Trophoblast cell (in vitro differentiated cells and primary cell): ENCODE measurements at regions not wholly inside any gene's neighbourhood (a gene's known extent, or its start where the extent isn't known, plus 50 kb on each side); places are given as distances from the start of the nearest gene placed in this dataset.

Source experiments
- DNase-seq, 2 donors: peaks; one replicate each; pipeline ENCODE4 v3.0.0-alpha.2; 2016
- H2AFZ ChIP-seq: 2 replicates; pipeline ENCODE4 v1.6.1; 2013; ENCODE audit warnings: low read length, moderate library complexity, mild to moderate bottlenecking; ENCODE audit not compliant: insufficient read depth, poor library complexity
- H2AK5ac ChIP-seq: 2 replicates; pipeline ENCODE4 v1.6.1; 2013; ENCODE audit warnings: mild to moderate bottlenecking, low read length
- H2BK120ac ChIP-seq: 2 replicates; pipeline ENCODE4 v1.6.1; 2013; ENCODE audit warnings: low read length, mild to moderate bottlenecking, moderate library complexity; ENCODE audit not compliant: insufficient read depth, poor library complexity
- H2BK12ac ChIP-seq: 2 replicates; pipeline ENCODE4 v1.6.1; 2013; ENCODE audit warnings: mild to moderate bottlenecking, low read length, moderate library complexity
- H2BK5ac ChIP-seq: 2 replicates; pipeline ENCODE4 v1.6.1; 2013; ENCODE audit warnings: low read length, low read depth, moderate library complexity, mild to moderate bottlenecking; ENCODE audit not compliant: poor library complexity
- H3K14ac ChIP-seq: 2 replicates; pipeline ENCODE4 v1.6.1; 2013; ENCODE audit warnings: mild to moderate bottlenecking, low read length
- H3K18ac ChIP-seq: 2 replicates; pipeline ENCODE4 v1.6.1; 2013; ENCODE audit warnings: mild to moderate bottlenecking, low read length
- H3K23ac ChIP-seq: 2 replicates; pipeline ENCODE4 v1.6.1; 2013; ENCODE audit warnings: low read length
- H3K27ac ChIP-seq: 2 replicates; pipeline ENCODE4 v1.5.1; 2013; ENCODE audit warnings: low read depth, mild to moderate bottlenecking, inconsistent platforms, low read length, moderate library complexity
- H3K27me3 ChIP-seq: 2 replicates; pipeline ENCODE4 v1.6.1; 2013; ENCODE audit warnings: inconsistent platforms, mild to moderate bottlenecking, low read length, moderate library complexity; ENCODE audit not compliant: insufficient read depth
- H3K36me3 ChIP-seq, 2 experiments: 1 replicate in 1 of 2; 2 replicates in 1 of 2; pipeline ENCODE4 v1.6.1; 2013; ENCODE audit warnings: low read length in 2 of 2, mild to moderate bottlenecking in 2 of 2, moderate library complexity in 1 of 2; ENCODE audit not compliant: insufficient read depth in 2 of 2, control insufficient read depth in 1 of 2
- H3K4ac ChIP-seq: 2 replicates; pipeline ENCODE4 v1.6.1; 2013; ENCODE audit warnings: low read depth, mild to moderate bottlenecking, low read length, moderate library complexity
- H3K4me1 ChIP-seq, 2 experiments: 1 replicate in 1 of 2; 2 replicates in 1 of 2; pipeline ENCODE4 v1.6.1; 2013; ENCODE audit warnings: low read length in 2 of 2, mild to moderate bottlenecking in 2 of 2, moderate library complexity in 1 of 2; ENCODE audit not compliant: insufficient read depth in 2 of 2, control insufficient read depth in 1 of 2
- H3K4me2 ChIP-seq: 2 replicates; pipeline ENCODE4 v1.6.1; 2013; ENCODE audit warnings: inconsistent platforms, mild to moderate bottlenecking, low read length, moderate library complexity
- H3K4me3 ChIP-seq: 2 replicates; pipeline ENCODE4 v1.5.1; 2013; ENCODE audit warnings: mild to moderate bottlenecking, low read depth, low read length, inconsistent platforms
- H3K79me1 ChIP-seq: one replicate; pipeline ENCODE4 v1.6.1; 2013; ENCODE audit warnings: low read length
- H3K79me2 ChIP-seq: 2 replicates; pipeline ENCODE4 v1.6.1; 2013; ENCODE audit warnings: low read length, mild to moderate bottlenecking; ENCODE audit not compliant: control insufficient read depth, insufficient read depth, poor library complexity
- H3K9ac ChIP-seq: 2 replicates; pipeline ENCODE4 v1.6.1; 2013; ENCODE audit warnings: mild to moderate bottlenecking, low read length
- H3K9me3 ChIP-seq: 2 replicates; pipeline ENCODE4 v1.6.1; 2013; ENCODE audit warnings: low read depth, mild to moderate bottlenecking, control low read depth, inconsistent platforms, low read length; ENCODE audit not compliant: insufficient read depth
- H4K12ac ChIP-seq: 2 replicates; pipeline ENCODE4 v1.6.1; 2013; ENCODE audit warnings: low read depth, mild to moderate bottlenecking, low read length, moderate library complexity
- H4K8ac ChIP-seq: 2 replicates; pipeline ENCODE4 v1.6.1; 2013; ENCODE audit warnings: low read depth, mild to moderate bottlenecking, low read length, moderate library complexity
- H4K91ac ChIP-seq: one replicate; pipeline ENCODE4 v1.6.1; 2013; ENCODE audit warnings: low read depth, mild to moderate bottlenecking, low read length, moderate library complexity
- WGBS: extraction: QIAGEN DNeasy Blood & Tissue Kit; methylation state at CpG from one replicate; pipeline ENCODE4 v1.1.7; 2013; ENCODE audit warnings: missing lambda C conversion rate; ENCODE audit not compliant: insufficient read length, insufficient coverage; ENCODE audit errors: extremely low coverage; 5-methylcytosine and 5-hydroxymethylcytosine counted together

DNA sequence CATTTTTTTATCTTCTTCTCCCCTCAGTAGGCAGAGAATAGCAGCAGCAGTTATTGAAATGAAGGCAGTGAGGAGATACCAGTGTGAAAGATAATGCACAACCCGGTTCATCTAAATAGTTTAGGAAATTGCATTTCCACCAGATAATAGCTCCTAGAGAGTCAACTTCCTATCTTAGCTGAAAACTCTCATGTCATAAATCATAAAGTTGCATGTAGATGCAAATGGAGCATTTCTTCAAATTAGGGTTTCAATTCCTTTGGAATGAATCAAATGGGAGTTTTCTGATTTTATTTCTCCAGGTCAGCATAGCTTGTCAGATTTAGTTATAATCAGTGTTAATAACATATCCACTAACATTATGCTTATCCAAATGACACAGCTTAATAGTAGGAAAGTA, 335.3 kb downstream of the CNTNAP4 start:
- no peak overlapping the region for H2BK5ac ChIP-seq
- no peak for DNase-seq
- H3K9ac ChIP-seq: no peak overlapping the region
- no peak overlapping the region for H3K27ac ChIP-seq
- H2BK120ac ChIP-seq: no peak overlapping the region
- H3K36me3 ChIP-seq: no peaks in the 10 kb centered on the region
- no peak overlapping the region for H2BK12ac ChIP-seq
- H3K4me1 ChIP-seq: no peaks in the 10 kb centered on the region
- H2AFZ ChIP-seq: no peak overlapping the region
- H3K4me2 ChIP-seq: no peak overlapping the region
- no peaks in the 10 kb centered on the region for H3K79me2 ChIP-seq
- H3K4ac ChIP-seq: no peak overlapping the region
- no peak overlapping the region for H2AK5ac ChIP-seq
- H3K14ac ChIP-seq: no peak overlapping the region
- no peaks in the 10 kb centered on the region for H3K27me3 ChIP-seq
- no peak overlapping the region for H3K23ac ChIP-seq
- H3K79me1 ChIP-seq: no peaks in the 10 kb centered on the region
- no peak overlapping the region for H4K91ac ChIP-seq
- H3K18ac ChIP-seq: no peak overlapping the region
- WGBS: no CpG with 5 or more reads among the region's 1 CpG
- H4K12ac ChIP-seq: no peak overlapping the region
- no peaks in the 10 kb centered on the region for H3K9me3 ChIP-seq
- H4K8ac ChIP-seq: no peak overlapping the region
- no peak overlapping the region for H3K4me3 ChIP-seq

GRCh38 chr16:76614269-76614668, 337.1 kb downstream of the CNTNAP4 start:
- no peak overlapping the region for H3K4ac ChIP-seq
- no peaks in the 10 kb centered on the region for H3K27me3 ChIP-seq
- no peak overlapping the region for H2BK12ac ChIP-seq
- H2AFZ ChIP-seq: no peak overlapping the region
- H3K14ac ChIP-seq: no peak overlapping the region
- H3K4me3 ChIP-seq: no peak overlapping the region
- H2BK120ac ChIP-seq: no peak overlapping the region
- H4K91ac ChIP-seq: no peak overlapping the region
- H3K9ac ChIP-seq: no peak overlapping the region
- no peaks in the 10 kb centered on the region for H3K36me3 ChIP-seq
- no peak overlapping the region for H4K12ac ChIP-seq
- no peak overlapping the region for H3K27ac ChIP-seq
- no peak for DNase-seq
- no peak overlapping the region for H3K23ac ChIP-seq
- no peak overlapping the region for H3K18ac ChIP-seq
- H3K4me1 ChIP-seq: no peaks in the 10 kb centered on the region
- no peaks in the 10 kb centered on the region for H3K79me1 ChIP-seq
- no peaks in the 10 kb centered on the region for H3K79me2 ChIP-seq
- H2BK5ac ChIP-seq: no peak overlapping the region
- no peak overlapping the region for H2AK5ac ChIP-seq
- H3K4me2 ChIP-seq: no peak overlapping the region
- H3K9me3 ChIP-seq: no peaks in the 10 kb centered on the region
- no peak overlapping the region for H4K8ac ChIP-seq

- Histone ChIP-seq H3K14ac (no peak overlapping the region), H4K91ac (no peak overlapping the region), H3K9ac (no peak overlapping the region), H3K23ac (no peak overlapping the region), H2AK5ac (no peak overlapping the region), H3K79me2 (no peaks in the 10 kb centered on the region), H3K27ac (no peak overlapping the region), H3K4me3 (no peak overlapping the region), H2AFZ (no peak overlapping the region), H3K4ac (no peak overlapping the region), H2BK12ac (no peak overlapping the region), H4K8ac (no peak overlapping the region), H4K12ac (no peak overlapping the region), H3K36me3 (no peaks in the 10 kb centered on the region), H3K27me3 (no peaks in the 10 kb centered on the region), H3K79me1 (no peaks in the 10 kb centered on the region), H2BK120ac (no peak overlapping the region), H2BK5ac (no peak overlapping the region), H3K9me3 (no peaks in the 10 kb centered on the region), H3K4me1 (no peaks in the 10 kb centered on the region), H3K4me2 (no peak overlapping the region), H3K18ac (no peak overlapping the region)
- DNase-seq: no peak
- no CpG with 5 or more reads among the region's 3 CpGs for WGBS
Observed at GRCh38 chr16:76622876-76623275, 345.7 kb downstream of the CNTNAP4 start.

- no peak overlapping the region for H3K4me2 ChIP-seq
- H4K12ac ChIP-seq: no peak overlapping the region
- no peak overlapping the region for H3K14ac ChIP-seq
- no peak overlapping the region for H2AFZ ChIP-seq
- H3K4me1 ChIP-seq: peaks cover 0 to 2% of the 10 kb centered on the region in 2 experiments
- H2BK120ac ChIP-seq: no peak overlapping the region
- no peak overlapping the region for H2BK12ac ChIP-seq
- H3K79me1 ChIP-seq: no peaks in the 10 kb centered on the region
- no peak overlapping the region for H3K4me3 ChIP-seq
- no peak overlapping the region for H3K9ac ChIP-seq
- no peaks in the 10 kb centered on the region for H3K27me3 ChIP-seq
- H3K9me3 ChIP-seq: peaks cover 2% of the 10 kb centered on the region
- H3K27ac ChIP-seq: no peak overlapping the region
- H3K4ac ChIP-seq: no peak overlapping the region
- no peak overlapping the region for H2AK5ac ChIP-seq
- DNase-seq: peak; percentile 58 to 59
- no peaks in the 10 kb centered on the region for H3K79me2 ChIP-seq
- WGBS: no CpG with 5 or more reads among the region's 36 CpGs
- no peak overlapping the region for H2BK5ac ChIP-seq
- H3K36me3 ChIP-seq: no peaks in the 10 kb centered on the region
- no peak overlapping the region for H3K23ac ChIP-seq
- no peak overlapping the region for H4K91ac ChIP-seq
- no peak overlapping the region for H3K18ac ChIP-seq
- no peak overlapping the region for H4K8ac ChIP-seq
Observed at GRCh38 chr16:76634847-76635697, 357.9 kb downstream of the CNTNAP4 start.
